ENCODE measurements at regions not wholly inside any gene's neighbourhood (a gene's known extent, or its start where the extent isn't known, plus 50 kb on each side); places are given as distances from the start of the nearest gene placed in this dataset.

GRCh38 chr3:5036858-5037257 lies 57.6 kb downstream of the BHLHE40 start:
- TF ChIP-seq EP300 (IDR thresholded peaks at IDR 0.05; ENCODE audit: low read depth) = no peak
- no peak for TF ChIP-seq CTCF (IDR thresholded peaks at IDR 0.05)
- no peak for TF ChIP-seq POLR2AphosphoS5 (IDR thresholded peaks at IDR 0.05)
- no peak for TF ChIP-seq POLR2A (IDR thresholded peaks at IDR 0.05)
